Lower leg skin (tissue), 4 donors: ENCODE measurements at regions not wholly inside any gene's neighbourhood (a gene's known extent, or its start where the extent isn't known, plus 50 kb on each side); places are given as distances from the start of the nearest gene placed in this dataset.

Experiments
- DNase-seq, 2 donors: peaks; one replicate each; pipeline ENCODE4 v3.0.0-alpha.2; 2019; ENCODE audit warnings: low spot score in 2 of 2
- H3K4me3 ChIP-seq: fragments of 200-600 bp; sonication (generic); 2 replicates; pipeline ENCODE4 v1.5.1; 2017; ENCODE audit warnings: mild to moderate bottlenecking, low read depth; ENCODE audit not compliant: poor library complexity, severe bottlenecking
- CTCF ChIP-seq, 3 donors: fragments of 450-650 bp; IDR thresholded peaks; one replicate each; pipeline ENCODE4 v1.5.1; 2016; ENCODE audit warnings: antibody characterized with exemption in 3 of 3, mild to moderate bottlenecking in 3 of 3, moderate library complexity in 2 of 3
- POLR2A ChIP-seq, 2 donors: fragments of 450-650 bp; IDR thresholded peaks; one replicate each; pipeline ENCODE4 v1.6.1; 2016 to 2017; ENCODE audit warnings: antibody characterized with exemption in 2 of 2, mild to moderate bottlenecking in 1 of 2, moderate library complexity in 1 of 2
- WGBS, 2 donors: methylation state at CpG; one replicate each; pipeline ENCODE4 v1.1.5; 2018; 5-methylcytosine and 5-hydroxymethylcytosine counted together
- intact Hi-C: fragments of 100-400 bp; cut with DNase I; formaldehyde crosslinking; loops from one replicate; pipeline ENCODE4 v1.15.0; 2023; ENCODE audit warnings: low total_unique reads

GRCh38 chr3:63097396-63097795 lies 180.7 kb upstream of the SYNPR start:
- TF ChIP-seq POLR2A (IDR thresholded peaks at IDR 0.05) (no peak), CTCF (IDR thresholded peaks at IDR 0.05) (no peak)
- intact Hi-C loops: no loop called here
- 94 to 95% methylated on average over 11 of the region's 11 CpGs for WGBS, 2 donors

GRCh38 chr3:63116922-63117321 lies 161.2 kb upstream of the SYNPR start:
- H3K4me3 ChIP-seq: no peak overlapping the region
- DNase-seq: no peak
- 76 to 80% methylated on average over 3 of the region's 3 CpGs for WGBS, 2 donors
- TF ChIP-seq CTCF (IDR thresholded peaks at IDR 0.05) (no peak), POLR2A (IDR thresholded peaks at IDR 0.05) (no peak)
- intact Hi-C loops: no loop called here

More at GRCh38 chr3:63097396-63097795, 180.7 kb upstream of the SYNPR start:
- H3K4me3 ChIP-seq: no peak overlapping the region
- no peak for DNase-seq

- TF ChIP-seq POLR2A (IDR thresholded peaks at IDR 0.05) (no peak), CTCF (IDR thresholded peaks at IDR 0.05) (no peak)
- H3K4me3 ChIP-seq: no peak overlapping the region
- intact Hi-C loops: no loop called here
- WGBS, 2 donors: 31 to 34% methylated on average over 3 of the region's 3 CpGs
- DNase-seq: no peak
Observed at GRCh38 chr3:63124090-63124489, 154.0 kb upstream of the SYNPR start.

- TF ChIP-seq POLR2A (IDR thresholded peaks at IDR 0.05) (no peak), CTCF (IDR thresholded peaks at IDR 0.05) (no peak)
- intact Hi-C loops: no loop called here
- DNase-seq: no peak
- no peak overlapping the region for H3K4me3 ChIP-seq
- WGBS, 2 donors: 67 to 71% methylated on average over 2 of the region's 2 CpGs
Observed at GRCh38 chr3:63126530-63126929, 151.6 kb upstream of the SYNPR start.

GRCh38 chr3:63128380-63128779 lies 149.7 kb upstream of the SYNPR start:
- no peak overlapping the region for H3K4me3 ChIP-seq
- DNase-seq: no peak
- 73 to 82% methylated on average over 3 of the region's 3 CpGs for WGBS, 2 donors
- intact Hi-C loops: no loop called here
- no peak for TF ChIP-seq POLR2A (IDR thresholded peaks at IDR 0.05)
- TF ChIP-seq CTCF (IDR thresholded peaks at IDR 0.05): no peak

- no peak overlapping the region for H3K4me3 ChIP-seq
- 35 to 50% methylated on average over 3 of the region's 3 CpGs for WGBS, 2 donors
- intact Hi-C loops: no loop called here
- no peak for TF ChIP-seq POLR2A (IDR thresholded peaks at IDR 0.05)
- no peak for TF ChIP-seq CTCF (IDR thresholded peaks at IDR 0.05)
- DNase-seq: no peak
Observed at GRCh38 chr3:63130625-63131024, 147.5 kb upstream of the SYNPR start.
